PC-3 (cell line): ENCODE measurements at regions not wholly inside any gene's neighbourhood (a gene's known extent, or its start where the extent isn't known, plus 50 kb on each side); places are given as distances from the start of the nearest gene placed in this dataset.
"Not testable (repeated sequence)": the region's sequence is repeated elsewhere in the genome, so short reads cannot be mapped to it uniquely, and the experiment has no call there.

Experiments used
- CTCF ChIP-seq: fragments of 300-600 bp; sonication (generic); conservative IDR thresholded peaks from 2 replicates; pipeline ENCODE4 v1.5.1; 2017; ENCODE audit warnings: antibody characterized with exemption, low read depth, mild to moderate bottlenecking, low read length
- EZH2 ChIP-seq: fragments of 300-600 bp; sonication (generic); IDR thresholded peaks from one replicate; pipeline ENCODE4 v1.6.1; 2017; ENCODE audit warnings: antibody characterized with exemption, mild to moderate bottlenecking, low read length; ENCODE audit not compliant: unreplicated experiment
- EZH2phosphoT487 ChIP-seq: fragments of 300-600 bp; sonication (generic); IDR thresholded peaks from 2 replicates; pipeline ENCODE4 v1.6.1; 2018; ENCODE audit warnings: mild to moderate bottlenecking, antibody characterized with exemption, low read length, borderline replicate concordance

DNA sequence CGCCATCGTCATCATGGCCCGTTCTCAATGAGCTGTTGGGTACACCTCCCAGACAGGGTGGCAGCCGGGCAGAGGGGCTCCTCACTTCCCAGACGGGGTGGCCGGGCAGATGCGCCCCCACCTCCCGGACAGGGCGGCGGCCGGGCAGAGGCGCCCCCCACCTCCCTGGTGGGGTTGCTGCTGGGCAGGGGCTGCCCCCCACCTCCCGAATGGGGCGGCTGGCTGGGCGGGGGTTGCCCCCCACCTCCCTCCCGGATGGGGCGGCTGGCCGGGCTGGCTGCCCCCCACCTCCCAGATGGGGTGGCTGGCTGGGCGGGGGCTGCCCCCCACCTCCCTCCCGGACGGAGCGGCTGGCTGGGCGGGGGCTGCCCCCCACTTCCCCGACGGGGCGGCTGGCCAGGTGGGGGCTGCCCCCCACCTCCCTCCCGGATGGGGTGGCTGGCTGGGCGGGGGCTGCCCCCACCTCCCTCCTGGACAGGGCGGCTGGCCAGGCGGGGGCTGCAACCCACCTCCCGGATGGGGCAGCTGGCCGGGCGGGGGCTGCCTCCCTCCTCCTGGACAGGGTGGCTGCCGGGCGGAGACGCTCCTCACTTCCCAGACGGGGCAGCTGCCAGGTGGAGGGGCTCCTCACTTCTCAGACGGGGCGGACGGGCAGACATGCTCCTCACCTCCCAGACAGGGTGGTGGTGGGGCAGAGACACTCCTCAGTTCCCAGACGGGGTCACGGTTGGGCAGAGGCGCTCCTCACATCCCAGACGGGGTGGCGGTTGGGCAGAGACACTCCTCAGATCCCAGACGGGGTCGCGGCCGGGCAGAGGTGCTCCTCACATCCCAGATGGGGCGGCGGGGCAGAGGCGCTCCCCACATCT lies 208.8 kb downstream of the BMP15 start:
- TF ChIP-seq CTCF, EZH2phosphoT487, EZH2: not testable (repeated sequence)
